Esophagus squamous epithelium (tissue), 5 donors: ENCODE measurements at regions not wholly inside any gene's neighbourhood (a gene's known extent, or its start where the extent isn't known, plus 50 kb on each side); places are given as distances from the start of the nearest gene placed in this dataset.

ENCODE experiments used
- DNase-seq: peaks from one replicate; lab custom pipeline; 2025; lab: John Stamatoyannopoulos, UW
- H3K27ac ChIP-seq, 4 donors: fragments of 200-600 bp; sonication (generic); one replicate each; pipeline ENCODE4 v1.5.1; 2016 to 2019; ENCODE audit warnings: mild to moderate bottlenecking in 1 of 4
- H3K27me3 ChIP-seq, 4 donors: fragments of 200-600 bp; sonication (generic); 1 replicate in 3 of 4; 2 replicates in 1 of 4; pipeline versions ENCODE4 v1.5.1 to v1.6.0; 2017 to 2021; ENCODE audit warnings: antibody characterized with exemption in 1 of 4
- H3K36me3 ChIP-seq, 3 donors: fragments of 200-600 bp; sonication (generic); one replicate each; pipeline ENCODE4 v1.5.1; 2016 to 2019
- H3K4me1 ChIP-seq, 3 donors: fragments of 200-600 bp; sonication (generic); one replicate each; pipeline ENCODE4 v1.5.1; 2017 to 2019
- H3K4me3 ChIP-seq, 4 donors: fragments of 200-600 bp; sonication (generic); 1 replicate in 3 of 4; 2 replicates in 1 of 4; pipeline ENCODE4 v1.5.1; 2016 to 2019; ENCODE audit warnings: mild to moderate bottlenecking in 2 of 4, moderate library complexity in 1 of 4
- H3K9me3 ChIP-seq, 3 donors: fragments of 200-600 bp; sonication (generic); one replicate each; pipeline ENCODE4 v1.5.1; 2016 to 2019
- CTCF ChIP-seq, 6 experiments: fragments of 450-650 bp in 4 of 6; fragments of 200-600 bp in 2 of 6; sonication (generic) in 2 of 6; IDR thresholded peaks; one replicate each; pipeline ENCODE4 v1.5.1; 2016 to 2019; ENCODE audit warnings: antibody characterized with exemption in 6 of 6, mild to moderate bottlenecking in 4 of 6, moderate library complexity in 4 of 6
- POLR2A ChIP-seq, 4 donors: fragments of 450-650 bp; IDR thresholded peaks; one replicate each; pipeline ENCODE4 v1.6.1; 2017; ENCODE audit warnings: antibody characterized with exemption in 4 of 4, mild to moderate bottlenecking in 4 of 4, moderate library complexity in 3 of 4
- WGBS, 2 donors: methylation state at CpG; one replicate each; pipeline ENCODE4 v1.1.5; 2018; 5-methylcytosine and 5-hydroxymethylcytosine counted together
- intact Hi-C: fragments of 100-400 bp; cut with DNase I; formaldehyde crosslinking; loops from one replicate; pipeline ENCODE4 v1.15.0; 2022
- donor health status: DM: yes; HTN: yes; CAD: no.

DNA sequence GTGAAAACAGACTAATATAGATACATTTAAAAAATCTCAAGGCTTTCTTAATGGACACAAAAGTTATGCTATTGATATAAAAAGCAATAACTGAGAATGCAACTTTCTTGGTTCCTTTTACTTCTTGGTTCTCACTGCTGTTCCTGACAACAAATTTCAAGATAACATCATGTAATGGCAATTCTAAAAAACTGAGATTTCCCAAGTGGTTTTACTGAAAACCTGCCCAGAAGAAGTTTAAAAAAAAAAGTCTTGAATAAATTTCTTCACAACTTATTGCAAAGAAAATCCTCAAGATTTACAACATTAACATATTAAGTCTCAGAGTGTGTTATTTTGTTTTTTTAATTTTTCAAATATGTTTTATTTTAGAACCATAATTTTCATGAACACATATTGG lies 302.8 kb upstream of the COX7C start:
- TF ChIP-seq POLR2A (IDR thresholded peaks at IDR 0.05) (no peak), CTCF (IDR thresholded peaks at IDR 0.05) (no peak)
- intact Hi-C loops: no loop called here
- Histone ChIP-seq H3K4me3 (no peak overlapping the region), H3K27ac (no peak overlapping the region), H3K27me3 (no peaks in the 10 kb centered on the region), H3K9me3 (no peaks in the 10 kb centered on the region), H3K36me3 (no peaks in the 10 kb centered on the region), H3K4me1 (no peaks in the 10 kb centered on the region)
- no peak for DNase-seq

DNA sequence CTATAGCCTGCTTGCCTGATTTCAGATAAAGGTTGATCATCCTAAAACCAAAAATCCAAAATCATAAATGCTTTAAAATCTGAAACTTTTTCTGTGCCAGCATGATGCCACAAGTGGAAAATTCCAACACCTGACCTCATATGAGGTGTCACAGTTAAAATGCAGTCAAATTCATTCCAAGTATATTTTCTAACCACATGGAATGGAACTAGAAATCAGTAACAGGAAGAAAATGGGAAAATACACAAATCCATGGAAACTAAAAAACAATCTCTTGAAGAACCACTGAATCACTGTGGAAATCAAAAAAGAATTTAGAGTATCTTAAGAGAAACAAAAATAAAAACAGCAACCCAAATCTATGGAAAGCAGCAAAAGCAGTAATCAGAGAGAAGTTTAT lies 297.5 kb upstream of the COX7C start:
- no peak for TF ChIP-seq POLR2A (IDR thresholded peaks at IDR 0.05)
- no peak for TF ChIP-seq CTCF (IDR thresholded peaks at IDR 0.05)
- intact Hi-C loops: no loop called here
- Histone ChIP-seq H3K9me3 (no peaks in the 10 kb centered on the region), H3K36me3 (no peaks in the 10 kb centered on the region), H3K4me1 (no peaks in the 10 kb centered on the region), H3K27ac (no peak overlapping the region), H3K4me3 (no peak overlapping the region), H3K27me3 (no peaks in the 10 kb centered on the region)
- no peak for DNase-seq

DNA sequence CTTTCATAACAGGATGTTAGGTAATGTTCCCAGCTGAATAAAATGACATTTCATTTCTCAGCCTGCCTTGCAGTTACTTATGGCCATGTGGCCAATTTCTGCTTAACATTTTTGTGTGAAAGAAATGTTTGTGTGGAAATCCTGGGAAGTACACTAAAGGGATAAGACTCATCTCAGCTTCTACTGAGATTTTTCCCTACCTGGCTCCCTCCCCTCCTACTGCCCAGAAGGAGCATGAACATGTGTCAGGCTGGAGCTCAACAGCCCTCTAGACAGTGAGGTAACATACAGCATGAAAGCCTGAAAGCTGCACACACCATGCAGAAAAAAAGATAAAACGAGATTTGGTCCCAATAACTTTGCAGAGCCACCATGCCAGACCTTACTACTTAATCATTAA lies 288.4 kb upstream of the COX7C start:
- TF ChIP-seq POLR2A (IDR thresholded peaks at IDR 0.05): no peak
- no peak for TF ChIP-seq CTCF (IDR thresholded peaks at IDR 0.05)
- no peak for DNase-seq
- H3K27ac ChIP-seq: no peak overlapping the region
- intact Hi-C loops: no loop called here
- H3K27me3 ChIP-seq: no peaks in the 10 kb centered on the region
- WGBS, 2 donors: 38 to 43% methylated on average over 1 of the region's 1 CpG
- H3K36me3 ChIP-seq: no peaks in the 10 kb centered on the region
- H3K9me3 ChIP-seq: no peaks in the 10 kb centered on the region
- H3K4me1 ChIP-seq: no peaks in the 10 kb centered on the region
- no peak overlapping the region for H3K4me3 ChIP-seq

DNA sequence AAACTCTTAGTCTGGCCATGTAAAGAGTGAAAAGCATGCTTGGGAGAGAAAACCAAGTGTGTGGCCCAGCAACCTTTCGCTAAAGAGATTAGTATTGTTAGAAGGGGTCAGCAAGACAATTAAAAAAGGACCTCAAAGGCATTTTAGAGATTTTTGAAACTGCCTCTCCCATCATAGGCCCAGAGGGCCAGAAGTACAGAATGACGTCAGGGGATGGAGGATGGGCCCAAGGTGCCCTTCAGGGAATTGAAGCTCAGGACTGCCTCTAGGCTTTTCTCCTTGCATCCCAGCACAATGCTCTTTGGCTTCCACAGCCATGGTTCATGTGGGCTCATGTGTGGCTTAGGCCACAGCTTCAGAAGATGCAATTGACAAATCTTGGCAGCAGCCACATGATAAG lies 287.0 kb upstream of the COX7C start:
- Histone ChIP-seq H3K4me3 (no peak overlapping the region), H3K36me3 (no peaks in the 10 kb centered on the region), H3K4me1 (no peaks in the 10 kb centered on the region), H3K27me3 (no peaks in the 10 kb centered on the region), H3K27ac (no peak overlapping the region), H3K9me3 (no peaks in the 10 kb centered on the region)
- DNase-seq: no peak
- WGBS, 2 donors: 90 to 91% methylated on average over 2 of the region's 2 CpGs
- intact Hi-C loops: no loop called here
- TF ChIP-seq CTCF (IDR thresholded peaks at IDR 0.05) (no peak), POLR2A (IDR thresholded peaks at IDR 0.05) (no peak)

GRCh38 chr5:86332851-86333250 lies 284.9 kb upstream of the COX7C start:
- intact Hi-C loops: no loop called here
- 39 to 49% methylated on average over 1 of the region's 1 CpG for WGBS, 2 donors
- Histone ChIP-seq H3K27me3 (no peaks in the 10 kb centered on the region), H3K4me3 (no peak overlapping the region), H3K9me3 (peaks cover 0 to 7% (median 0%) of the 10 kb centered on the region in 3 donors), H3K4me1 (no peaks in the 10 kb centered on the region), H3K27ac (no peak overlapping the region), H3K36me3 (no peaks in the 10 kb centered on the region)
- TF ChIP-seq CTCF (IDR thresholded peaks at IDR 0.05) (no peak), POLR2A (IDR thresholded peaks at IDR 0.05) (no peak)
- no peak for DNase-seq
